ENCODE measurements at regions not wholly inside any gene's neighbourhood (a gene's known extent, or its start where the extent isn't known, plus 50 kb on each side); places are given as distances from the start of the nearest gene placed in this dataset.

- TF ChIP-seq EZH2 (IDR thresholded peaks at IDR 0.05; ENCODE audit: low read depth, unreplicated experiment), result no peak
- TF ChIP-seq, protein P1, sequence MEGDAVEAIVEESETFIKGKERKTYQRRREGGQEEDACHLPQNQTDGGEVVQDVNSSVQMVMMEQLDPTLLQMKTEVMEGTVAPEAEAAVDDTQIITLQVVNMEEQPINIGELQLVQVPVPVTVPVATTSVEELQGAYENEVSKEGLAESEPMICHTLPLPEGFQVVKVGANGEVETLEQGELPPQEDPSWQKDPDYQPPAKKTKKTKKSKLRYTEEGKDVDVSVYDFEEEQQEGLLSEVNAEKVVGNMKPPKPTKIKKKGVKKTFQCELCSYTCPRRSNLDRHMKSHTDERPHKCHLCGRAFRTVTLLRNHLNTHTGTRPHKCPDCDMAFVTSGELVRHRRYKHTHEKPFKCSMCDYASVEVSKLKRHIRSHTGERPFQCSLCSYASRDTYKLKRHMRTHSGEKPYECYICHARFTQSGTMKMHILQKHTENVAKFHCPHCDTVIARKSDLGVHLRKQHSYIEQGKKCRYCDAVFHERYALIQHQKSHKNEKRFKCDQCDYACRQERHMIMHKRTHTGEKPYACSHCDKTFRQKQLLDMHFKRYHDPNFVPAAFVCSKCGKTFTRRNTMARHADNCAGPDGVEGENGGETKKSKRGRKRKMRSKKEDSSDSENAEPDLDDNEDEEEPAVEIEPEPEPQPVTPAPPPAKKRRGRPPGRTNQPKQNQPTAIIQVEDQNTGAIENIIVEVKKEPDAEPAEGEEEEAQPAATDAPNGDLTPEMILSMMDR (conservative IDR thresholded peaks at IDR 0.05; ENCODE audit: low read depth in 2 of 2), result no peak
- TF ChIP-seq ZNF331 (CRISPR knock-in tag; IDR thresholded peaks at IDR 0.05; ENCODE audit: low read depth), result no peak
- no peak for TF ChIP-seq REST (IDR thresholded peaks at IDR 0.05; ENCODE audit: unreplicated experiment)
- TF ChIP-seq EZH2phosphoT487 (IDR thresholded peaks at IDR 0.05; ENCODE audit: unreplicated experiment), result no peak
- TF ChIP-seq, protein P2, sequence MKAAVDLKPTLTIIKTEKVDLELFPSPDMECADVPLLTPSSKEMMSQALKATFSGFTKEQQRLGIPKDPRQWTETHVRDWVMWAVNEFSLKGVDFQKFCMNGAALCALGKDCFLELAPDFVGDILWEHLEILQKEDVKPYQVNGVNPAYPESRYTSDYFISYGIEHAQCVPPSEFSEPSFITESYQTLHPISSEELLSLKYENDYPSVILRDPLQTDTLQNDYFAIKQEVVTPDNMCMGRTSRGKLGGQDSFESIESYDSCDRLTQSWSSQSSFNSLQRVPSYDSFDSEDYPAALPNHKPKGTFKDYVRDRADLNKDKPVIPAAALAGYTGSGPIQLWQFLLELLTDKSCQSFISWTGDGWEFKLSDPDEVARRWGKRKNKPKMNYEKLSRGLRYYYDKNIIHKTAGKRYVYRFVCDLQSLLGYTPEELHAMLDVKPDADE (IDR thresholded peaks at IDR 0.05), result no peak
- no peak for TF ChIP-seq POLR2AphosphoS5 (IDR thresholded peaks at IDR 0.05; ENCODE audit: low read depth)
- TF ChIP-seq, protein P3, sequence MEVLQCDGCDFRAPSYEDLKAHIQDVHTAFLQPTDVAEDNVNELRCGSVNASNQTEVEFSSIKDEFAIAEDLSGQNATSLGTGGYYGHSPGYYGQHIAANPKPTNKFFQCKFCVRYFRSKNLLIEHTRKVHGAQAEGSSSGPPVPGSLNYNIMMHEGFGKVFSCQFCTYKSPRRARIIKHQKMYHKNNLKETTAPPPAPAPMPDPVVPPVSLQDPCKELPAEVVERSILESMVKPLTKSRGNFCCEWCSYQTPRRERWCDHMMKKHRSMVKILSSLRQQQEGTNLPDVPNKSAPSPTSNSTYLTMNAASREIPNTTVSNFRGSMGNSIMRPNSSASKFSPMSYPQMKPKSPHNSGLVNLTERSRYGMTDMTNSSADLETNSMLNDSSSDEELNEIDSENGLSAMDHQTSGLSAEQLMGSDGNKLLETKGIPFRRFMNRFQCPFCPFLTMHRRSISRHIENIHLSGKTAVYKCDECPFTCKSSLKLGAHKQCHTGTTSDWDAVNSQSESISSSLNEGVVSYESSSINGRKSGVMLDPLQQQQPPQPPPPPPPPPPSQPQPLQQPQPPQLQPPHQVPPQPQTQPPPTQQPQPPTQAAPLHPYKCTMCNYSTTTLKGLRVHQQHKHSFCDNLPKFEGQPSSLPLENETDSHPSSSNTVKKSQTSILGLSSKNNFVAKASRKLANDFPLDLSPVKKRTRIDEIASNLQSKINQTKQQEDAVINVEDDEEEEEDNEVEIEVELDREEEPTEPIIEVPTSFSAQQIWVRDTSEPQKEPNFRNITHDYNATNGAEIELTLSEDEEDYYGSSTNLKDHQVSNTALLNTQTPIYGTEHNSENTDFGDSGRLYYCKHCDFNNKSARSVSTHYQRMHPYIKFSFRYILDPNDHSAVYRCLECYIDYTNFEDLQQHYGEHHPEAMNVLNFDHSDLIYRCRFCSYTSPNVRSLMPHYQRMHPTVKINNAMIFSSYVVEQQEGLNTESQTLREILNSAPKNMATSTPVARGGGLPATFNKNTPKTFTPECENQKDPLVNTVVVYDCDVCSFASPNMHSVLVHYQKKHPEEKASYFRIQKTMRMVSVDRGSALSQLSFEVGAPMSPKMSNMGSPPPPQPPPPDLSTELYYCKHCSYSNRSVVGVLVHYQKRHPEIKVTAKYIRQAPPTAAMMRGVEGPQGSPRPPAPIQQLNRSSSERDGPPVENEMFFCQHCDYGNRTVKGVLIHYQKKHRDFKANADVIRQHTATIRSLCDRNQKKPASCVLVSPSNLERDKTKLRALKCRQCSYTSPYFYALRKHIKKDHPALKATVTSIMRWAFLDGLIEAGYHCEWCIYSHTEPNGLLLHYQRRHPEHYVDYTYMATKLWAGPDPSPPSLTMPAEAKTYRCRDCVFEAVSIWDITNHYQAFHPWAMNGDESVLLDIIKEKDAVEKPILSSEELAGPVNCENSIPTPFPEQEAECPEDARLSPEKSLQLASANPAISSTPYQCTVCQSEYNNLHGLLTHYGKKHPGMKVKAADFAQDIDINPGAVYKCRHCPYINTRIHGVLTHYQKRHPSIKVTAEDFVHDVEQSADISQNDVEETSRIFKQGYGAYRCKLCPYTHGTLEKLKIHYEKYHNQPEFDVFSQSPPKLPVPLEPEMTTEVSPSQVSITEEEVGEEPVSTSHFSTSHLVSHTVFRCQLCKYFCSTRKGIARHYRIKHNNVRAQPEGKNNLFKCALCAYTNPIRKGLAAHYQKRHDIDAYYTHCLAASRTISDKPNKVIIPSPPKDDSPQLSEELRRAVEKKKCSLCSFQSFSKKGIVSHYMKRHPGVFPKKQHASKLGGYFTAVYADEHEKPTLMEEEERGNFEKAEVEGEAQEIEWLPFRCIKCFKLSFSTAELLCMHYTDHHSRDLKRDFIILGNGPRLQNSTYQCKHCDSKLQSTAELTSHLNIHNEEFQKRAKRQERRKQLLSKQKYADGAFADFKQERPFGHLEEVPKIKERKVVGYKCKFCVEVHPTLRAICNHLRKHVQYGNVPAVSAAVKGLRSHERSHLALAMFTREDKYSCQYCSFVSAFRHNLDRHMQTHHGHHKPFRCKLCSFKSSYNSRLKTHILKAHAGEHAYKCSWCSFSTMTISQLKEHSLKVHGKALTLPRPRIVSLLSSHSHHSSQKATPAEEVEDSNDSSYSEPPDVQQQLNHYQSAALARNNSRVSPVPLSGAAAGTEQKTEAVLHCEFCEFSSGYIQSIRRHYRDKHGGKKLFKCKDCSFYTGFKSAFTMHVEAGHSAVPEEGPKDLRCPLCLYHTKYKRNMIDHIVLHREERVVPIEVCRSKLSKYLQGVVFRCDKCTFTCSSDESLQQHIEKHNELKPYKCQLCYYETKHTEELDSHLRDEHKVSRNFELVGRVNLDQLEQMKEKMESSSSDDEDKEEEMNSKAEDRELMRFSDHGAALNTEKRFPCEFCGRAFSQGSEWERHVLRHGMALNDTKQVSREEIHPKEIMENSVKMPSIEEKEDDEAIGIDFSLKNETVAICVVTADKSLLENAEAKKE (CRISPR knock-in tag; IDR thresholded peaks at IDR 0.05), result no peak
- TF ChIP-seq CREB1 (CRISPR knock-in tag; IDR thresholded peaks at IDR 0.05; ENCODE audit: low read depth), result no peak
- TF ChIP-seq NANOG (IDR thresholded peaks at IDR 0.05; ENCODE audit: borderline replicate concordance), result no peak
- TF ChIP-seq JUNB (IDR thresholded peaks at IDR 0.05; ENCODE audit: unreplicated experiment), result no peak
Measured at GRCh38 chr11:87465716-87466115, 428.0 kb downstream of the TMEM135 start.

All from GM23338 (cell line).